GM18951 (cell line): ENCODE measurements at regions not wholly inside any gene's neighbourhood (a gene's known extent, or its start where the extent isn't known, plus 50 kb on each side); places are given as distances from the start of the nearest gene placed in this dataset.

Experiments used
- POLR2A ChIP-seq: IDR thresholded peaks from 4 replicates; pipeline ENCODE4 v1.6.1; 2011; ENCODE audit warnings: mild to moderate bottlenecking; ENCODE audit not compliant: insufficient read length, insufficient read depth; ENCODE audit errors: extremely low read depth
- in situ Hi-C: fragments of 300-500 bp; cut with MboI; formaldehyde crosslinking; loops from one replicate; pipeline ENCODE4 v1.12.0; 2022; ENCODE audit warnings: low sequenced_read_pairs, mixed read lengths, inconsistent platforms; ENCODE audit not compliant: unreplicated experiment

DNA sequence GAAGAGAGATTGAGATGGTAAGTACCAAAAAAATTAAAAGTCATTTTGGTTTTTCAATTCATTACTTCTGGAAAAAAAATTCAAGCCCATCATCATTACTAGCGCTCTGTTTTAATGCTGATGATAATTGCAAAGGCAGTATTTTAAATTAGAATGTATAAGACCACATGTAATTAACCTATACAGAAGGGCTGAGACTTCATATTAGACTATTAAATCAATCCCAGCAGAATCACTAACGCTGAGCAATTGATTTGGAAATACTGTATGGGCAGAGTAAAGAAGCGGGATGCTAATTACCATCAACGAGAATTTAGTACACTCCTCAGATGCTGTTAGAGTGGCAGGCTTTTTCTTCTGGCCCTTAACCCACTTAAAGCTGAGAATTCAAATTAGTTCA, 165.0 kb downstream of the SLC4A3 start:
- TF ChIP-seq POLR2A = no peak

DNA sequence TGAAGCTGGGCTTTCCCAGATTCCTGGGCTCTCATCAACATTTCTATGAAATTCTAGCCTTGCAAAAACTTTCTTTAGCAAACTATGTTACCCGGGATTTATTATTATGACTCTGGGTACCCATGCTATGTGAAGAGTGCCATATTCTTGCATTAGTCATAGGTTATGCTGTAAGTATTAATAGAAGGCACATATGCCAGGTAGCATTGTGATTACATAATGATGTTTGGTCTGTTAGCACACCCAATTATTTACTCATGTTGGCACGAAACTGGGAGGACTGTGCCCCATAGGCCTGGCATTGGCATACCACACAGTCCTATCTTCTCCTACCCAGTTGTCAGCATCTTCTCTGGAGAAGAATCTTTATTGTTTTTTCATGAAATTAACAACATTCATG, 171.0 kb downstream of the SLC4A3 start:
- in situ Hi-C loops = no loop called here
- no peak for TF ChIP-seq POLR2A

More for the DNA sequence above, 165.0 kb downstream of the SLC4A3 start:
- in situ Hi-C loops = no loop called here

DNA sequence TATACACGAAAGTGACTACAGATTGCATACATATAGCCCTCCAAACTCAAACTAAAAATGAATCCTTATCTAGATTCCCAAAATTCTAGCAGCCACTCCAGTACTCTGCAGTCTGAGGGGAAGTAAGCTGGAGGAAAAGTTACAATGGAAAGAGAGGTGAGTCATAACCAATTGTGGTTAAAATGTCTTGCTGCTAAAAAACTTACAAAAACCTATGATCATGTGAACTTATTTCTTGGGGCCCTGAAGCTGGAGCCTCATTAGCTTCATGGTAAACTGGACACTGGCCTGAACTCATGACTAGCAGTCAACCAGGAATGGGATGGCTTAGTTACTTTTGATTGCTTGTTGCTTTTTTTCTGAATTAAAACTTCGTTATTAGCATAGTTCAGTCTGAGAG, 175.9 kb downstream of the SLC4A3 start:
- in situ Hi-C loops = no loop called here
- no peak for TF ChIP-seq POLR2A

DNA sequence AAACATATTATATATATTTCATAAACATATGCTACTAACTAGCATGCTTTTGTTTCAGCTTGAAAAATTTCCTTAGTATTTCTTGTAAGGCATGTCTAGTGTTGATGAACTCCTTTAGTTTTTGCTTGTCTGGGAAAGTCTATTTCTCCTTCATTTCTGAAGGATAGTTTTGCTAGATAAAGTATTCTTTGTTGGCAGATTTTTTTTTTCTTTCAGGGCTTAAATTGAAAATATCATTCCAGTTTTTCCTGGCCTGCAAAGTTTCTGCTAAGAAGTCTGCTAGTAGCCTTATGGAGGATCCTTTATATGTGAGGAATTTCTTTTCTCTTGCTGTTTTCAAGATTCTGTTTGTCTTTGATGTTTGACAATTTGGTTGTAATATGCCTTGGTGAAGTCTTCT, 183.5 kb downstream of the SLC4A3 start:
- no peak for TF ChIP-seq POLR2A
- in situ Hi-C loops = no loop called here

- TF ChIP-seq POLR2A = no peak
- in situ Hi-C loops = no loop called here
These were observed 185.2 kb downstream of the SLC4A3 start for GRCh38 chr2:219812672-219813071.

DNA sequence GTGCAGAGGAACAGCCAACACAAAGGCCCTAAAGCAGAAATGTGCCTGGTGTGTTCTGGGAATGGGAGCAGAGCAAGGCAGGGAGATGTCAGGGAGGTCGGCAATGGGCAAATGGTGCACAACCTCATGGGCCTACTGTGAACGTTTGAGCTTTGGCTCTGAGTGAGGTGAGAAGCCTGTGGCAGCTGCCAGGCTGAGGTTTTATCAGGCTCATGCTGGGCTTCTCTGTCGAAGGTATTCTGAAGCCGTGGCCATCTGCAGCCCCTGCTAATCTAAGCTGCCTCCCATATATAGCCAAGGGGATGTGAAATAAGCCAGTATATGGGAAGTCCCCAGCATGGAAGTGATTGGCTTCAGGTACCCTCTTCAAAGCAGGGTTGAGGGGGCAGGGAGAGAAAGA, 193.3 kb downstream of the SLC4A3 start:
- in situ Hi-C loops = no loop called here
- no peak for TF ChIP-seq POLR2A

GRCh38 chr2:219823574-219823973, 196.1 kb downstream of the SLC4A3 start:
- in situ Hi-C loops = no loop called here
- TF ChIP-seq POLR2A = no peak

DNA sequence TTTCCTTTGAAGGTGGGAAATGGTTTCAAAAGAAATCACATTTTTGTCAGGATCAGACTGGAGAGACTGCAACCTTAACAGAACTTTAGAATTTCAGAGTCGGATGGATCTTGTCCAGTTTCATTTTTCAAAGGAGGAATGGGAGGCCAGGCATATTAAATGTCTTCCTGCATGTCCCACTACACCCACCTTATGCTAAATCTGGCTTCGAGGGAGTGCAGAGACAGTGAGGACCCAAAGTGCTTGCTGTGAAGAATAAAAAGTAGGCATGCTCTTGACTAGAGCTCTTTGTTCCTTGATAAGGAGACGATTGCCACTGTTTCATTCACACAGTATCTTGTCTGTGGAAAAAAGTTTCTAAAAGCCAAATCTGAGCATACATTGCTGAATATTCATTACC, 197.6 kb downstream of the SLC4A3 start:
- in situ Hi-C loops = no loop called here
- no peak for TF ChIP-seq POLR2A

DNA sequence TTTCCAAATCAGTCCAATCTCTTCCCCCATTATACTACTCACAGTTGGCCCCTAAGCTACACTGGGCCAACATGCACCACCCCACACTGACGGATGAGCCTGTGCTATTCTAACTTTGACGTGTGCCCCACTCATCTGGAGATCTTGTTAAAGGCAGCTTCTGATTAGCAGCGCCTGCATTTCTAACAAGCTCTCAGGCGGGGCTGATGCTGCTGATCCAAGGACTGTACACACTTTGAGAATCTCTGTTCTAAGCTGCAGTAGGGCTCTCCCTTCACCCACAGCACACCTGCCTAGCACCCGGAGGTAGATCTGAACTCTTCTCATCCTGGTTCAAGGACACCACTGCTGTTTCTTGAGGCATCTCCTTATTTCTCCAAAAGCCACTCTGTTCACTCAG, 200.7 kb downstream of the SLC4A3 start:
- TF ChIP-seq POLR2A = no peak
- in situ Hi-C loops = no loop called here

- no peak for TF ChIP-seq POLR2A
- in situ Hi-C loops = no loop called here
These were observed 202.4 kb downstream of the SLC4A3 start for GRCh38 chr2:219829667-219830352.

DNA sequence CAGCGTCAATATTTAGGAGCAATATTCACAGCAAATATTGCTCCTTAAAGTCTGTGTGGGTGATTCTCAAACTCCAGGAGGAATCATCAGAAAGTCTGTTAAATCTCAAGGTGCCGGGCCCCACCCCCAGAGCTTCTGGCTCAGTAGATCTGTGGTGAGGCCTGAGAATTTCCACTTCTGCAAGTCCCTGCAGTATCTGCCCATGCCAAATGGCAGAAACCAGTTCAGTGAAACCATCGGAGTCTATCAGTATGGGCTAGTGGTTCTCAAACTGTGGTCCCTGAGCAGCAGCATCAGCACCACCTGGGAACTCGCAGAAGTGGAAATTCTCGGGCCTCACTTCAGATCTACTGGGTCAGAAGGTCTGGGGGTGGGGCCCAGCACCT, 202.9 kb downstream of the SLC4A3 start:
- TF ChIP-seq POLR2A = no peak

GRCh38 chr2:219831957-219832356, 204.5 kb downstream of the SLC4A3 start:
- TF ChIP-seq POLR2A = no peak
- in situ Hi-C loops = no loop called here

More for the DNA sequence above, 202.9 kb downstream of the SLC4A3 start:
- in situ Hi-C loops = no loop called here

GRCh38 chr2:219832904-219833303, 205.5 kb downstream of the SLC4A3 start:
- no peak for TF ChIP-seq POLR2A
- in situ Hi-C loops = no loop called here

GRCh38 chr2:219835493-219835892, 208.1 kb downstream of the SLC4A3 start:
- no peak for TF ChIP-seq POLR2A
- in situ Hi-C loops = no loop called here
